H1 (cell line): ENCODE measurements at regions not wholly inside any gene's neighbourhood (a gene's known extent, or its start where the extent isn't known, plus 50 kb on each side); places are given as distances from the start of the nearest gene placed in this dataset.

Experiments used
- CTCF ChIA-PET: fragments of 300-600 bp; sonication (Branson Sonifier 250); formaldehyde crosslinking; loops from one replicate; lab custom pipeline; 2021; ENCODE audit not compliant: partially characterized antibody; lab: Charles Lee
- POLR2A ChIA-PET: fragments of 300-600 bp; sonication (Branson Sonifier 250); formaldehyde crosslinking; loops from one replicate; lab custom pipeline; 2021; ENCODE audit warnings: inconsistent platforms; ENCODE audit not compliant: partially characterized antibody; lab: Charles Lee
- DNase-seq, 2 experiments: peaks; one replicate each; pipeline versions ENCODE4 v3.0.0 to v3.0.0-alpha.2; 2010 to 2022; ENCODE audit warnings: low spot score in 2 of 2, low read depth in 1 of 2, mixed read lengths in 1 of 2
- FAIRE-seq: peaks from 2 replicates; lab custom pipeline; 2011; peaks lifted over from hg19 to GRCh38; lab: Jason Lieb, UNC
- H2AFZ ChIP-seq: 2 replicates; pipeline ENCODE4 v1.8.1; 2012; ENCODE audit warnings: low read length, inconsistent platforms
- H2AK5ac ChIP-seq: 2 replicates; pipeline ENCODE4 v1.6.1; 2013; ENCODE audit warnings: low read depth, low read length
- H2BK120ac ChIP-seq: replicated peaks from 2 replicates; pipeline ENCODE3; 2013; ENCODE audit warnings: low read depth, low read length, inconsistent platforms
- H2BK12ac ChIP-seq: 2 replicates; pipeline ENCODE4 v1.6.1; 2013; ENCODE audit warnings: low read depth, low read length
- H2BK15ac ChIP-seq: 2 replicates; pipeline ENCODE4 v1.6.1; 2013; ENCODE audit warnings: low read length
- H2BK20ac ChIP-seq: 2 replicates; pipeline ENCODE4 v1.6.1; 2013; ENCODE audit warnings: low read length
- H2BK5ac ChIP-seq: 2 replicates; pipeline ENCODE4 v1.6.1; 2013; ENCODE audit warnings: low read depth, low read length
- H3K14ac ChIP-seq: 2 replicates; pipeline ENCODE4 v1.6.1; 2013; ENCODE audit warnings: inconsistent platforms; ENCODE audit not compliant: insufficient read length
- H3K18ac ChIP-seq: 2 replicates; pipeline ENCODE4 v1.6.1; 2013; ENCODE audit warnings: low read length; ENCODE audit errors: extremely low read depth
- H3K23ac ChIP-seq: 2 replicates; pipeline ENCODE4 v1.6.1; 2013; ENCODE audit warnings: inconsistent platforms; ENCODE audit not compliant: insufficient read length
- H3K23me2 ChIP-seq: 2 replicates; pipeline ENCODE4 v1.6.1; 2013; ENCODE audit warnings: low read depth, low read length
- H3K27ac ChIP-seq: 2 replicates; pipeline ENCODE4 v1.6.1; 2011; ENCODE audit warnings: low read depth, low read length, inconsistent platforms
- H3K27me3 ChIP-seq, 4 experiments: replicated peaks in 1 of 4; 1 replicate in 1 of 4; 2 replicates in 3 of 4; pipeline versions ENCODE4 v1.6.1 to v1.8.1; 2011 to 2013; ENCODE audit warnings: low read length in 3 of 4, mild to moderate bottlenecking in 3 of 4, inconsistent platforms in 2 of 4, mixed read lengths in 2 of 4, moderate library complexity in 1 of 4; ENCODE audit not compliant: control insufficient read depth in 3 of 4, insufficient read depth in 3 of 4; ENCODE audit errors: extremely low read depth in 1 of 4
- H3K36me3 ChIP-seq, 4 experiments: 2 replicates each; pipeline versions ENCODE4 v1.6.1 to v1.8.1; 2011 to 2013; ENCODE audit warnings: mild to moderate bottlenecking in 4 of 4, low read length in 3 of 4, moderate library complexity in 2 of 4, control low read depth in 1 of 4, inconsistent platforms in 1 of 4; ENCODE audit not compliant: insufficient read depth in 4 of 4, control insufficient read depth in 2 of 4
- H3K4ac ChIP-seq: replicated peaks from 2 replicates; pipeline ENCODE3; 2013; ENCODE audit warnings: low read length, low read depth, mixed read lengths, inconsistent platforms; ENCODE audit not compliant: insufficient read length
- H3K4me1 ChIP-seq, 4 experiments: replicated peaks in 1 of 4; 1 replicate in 1 of 4; 2 replicates in 3 of 4; pipeline versions ENCODE4 v1.6.1 to v1.8.1; 2011 to 2013; ENCODE audit warnings: low read length in 3 of 4, inconsistent platforms in 2 of 4, mixed read lengths in 1 of 4; ENCODE audit not compliant: insufficient read depth in 4 of 4, control insufficient read depth in 3 of 4
- H3K4me2 ChIP-seq, 2 experiments: 2 replicates each; pipeline versions ENCODE4 v1.6.1 to v1.8.1; 2011 to 2013; ENCODE audit warnings: low read depth in 2 of 2, low read length in 2 of 2, control low read depth in 1 of 2, inconsistent platforms in 1 of 2, mild to moderate bottlenecking in 1 of 2; ENCODE audit not compliant: insufficient read depth in 1 of 2
- H3K4me3 ChIP-seq, 4 experiments: fragments of 200-600, 300-600 bp in 1 of 4; sonication (generic), shearing (Covaris generic), sonication (Bioruptor Twin) in 1 of 4; 2 replicates each; pipeline versions ENCODE4 v1.5.1 to v1.8.1; 2011 to 2016; ENCODE audit warnings: low read length in 4 of 4, low read depth in 3 of 4, control low read depth in 2 of 4, inconsistent platforms in 2 of 4, mild to moderate bottlenecking in 2 of 4, mixed read lengths in 1 of 4, moderate library complexity in 1 of 4; ENCODE audit not compliant: insufficient read depth in 2 of 4; ENCODE audit errors: extremely low read depth in 1 of 4
- H3K56ac ChIP-seq: replicated peaks from 2 replicates; pipeline ENCODE3; 2013; ENCODE audit warnings: low read depth, mild to moderate bottlenecking, mixed read lengths, low read length, inconsistent platforms; ENCODE audit not compliant: insufficient read length
- H3K79me1 ChIP-seq: 2 replicates; pipeline ENCODE4 v1.6.1; 2013; ENCODE audit warnings: low read depth, low read length, control low read depth
- H3K79me2 ChIP-seq, 2 experiments: 2 replicates each; pipeline versions ENCODE4 v1.6.1 to v1.8.1; 2012 to 2013; ENCODE audit warnings: low read length in 2 of 2, mild to moderate bottlenecking in 2 of 2, inconsistent platforms in 1 of 2; ENCODE audit not compliant: insufficient read depth in 2 of 2, control insufficient read depth in 1 of 2
- H3K9ac ChIP-seq, 4 experiments: replicated peaks in 1 of 4; 1 replicate in 1 of 4; 2 replicates in 3 of 4; pipeline versions ENCODE4 v1.6.1 to v1.8.1; 2011 to 2013; ENCODE audit warnings: low read depth in 3 of 4, low read length in 3 of 4, control low read depth in 2 of 4, mild to moderate bottlenecking in 2 of 4, moderate library complexity in 2 of 4, inconsistent platforms in 1 of 4; ENCODE audit errors: extremely low read depth in 1 of 4
- H3K9me3 ChIP-seq, 2 experiments: 2 replicates each; pipeline versions ENCODE4 v1.6.1 to v1.8.1; 2012 to 2013; ENCODE audit warnings: mild to moderate bottlenecking in 2 of 2, moderate library complexity in 2 of 2, control low read depth in 1 of 2, inconsistent platforms in 1 of 2, low read depth in 1 of 2, low read length in 1 of 2, mixed read lengths in 1 of 2; ENCODE audit not compliant: insufficient read depth in 2 of 2
- H4K20me1 ChIP-seq, 2 experiments: replicated peaks in 1 of 2; 2 replicates each; pipeline versions ENCODE3 to v1.8.1; 2011 to 2013; ENCODE audit warnings: inconsistent platforms in 2 of 2, low read length in 2 of 2, mild to moderate bottlenecking in 1 of 2; ENCODE audit not compliant: insufficient read depth in 2 of 2, control insufficient read depth in 1 of 2
- H4K5ac ChIP-seq: 2 replicates; pipeline ENCODE4 v1.6.1; 2013; ENCODE audit warnings: low read length, low read depth, mixed read lengths, inconsistent platforms; ENCODE audit not compliant: insufficient read length
- H4K8ac ChIP-seq: 2 replicates; pipeline ENCODE4 v1.8.0; 2013; ENCODE audit warnings: mild to moderate bottlenecking, moderate library complexity, low read length, inconsistent platforms; ENCODE audit not compliant: insufficient read depth; ENCODE audit errors: extremely low read depth
- H4K91ac ChIP-seq: replicated peaks from 2 replicates; pipeline ENCODE3; 2013; ENCODE audit warnings: low read length, mixed read lengths, inconsistent platforms; ENCODE audit not compliant: insufficient read length
- BACH1 ChIP-seq: IDR thresholded peaks from 2 replicates; pipeline ENCODE4 v1.6.1; 2012; ENCODE audit warnings: low read length, improper control_type of control experiment
- BCL11A ChIP-seq, 2 experiments: IDR thresholded peaks; one replicate each; pipeline ENCODE4 v1.6.1; 2011; ENCODE audit warnings: low read depth in 2 of 2, low read length in 2 of 2, mild to moderate bottlenecking in 2 of 2
- CEBPB ChIP-seq: IDR thresholded peaks from 2 replicates; pipeline ENCODE4 v1.6.1; 2012; ENCODE audit warnings: low read depth, low read length
- KDM5A ChIP-seq: fragments of 200-600 bp; IDR thresholded peaks from 2 replicates; pipeline ENCODE4 v1.7.1; 2012; ENCODE audit warnings: mild to moderate bottlenecking, low read length, inconsistent platforms, mixed read lengths
- SIN3A ChIP-seq, 2 experiments: IDR thresholded peaks in 1 of 2; conservative IDR thresholded peaks in 1 of 2; 2 replicates each; pipeline ENCODE4 v1.6.1; 2011 to 2012; ENCODE audit warnings: low read length in 2 of 2, improper control_type of control experiment in 1 of 2, low read depth in 1 of 2, mild to moderate bottlenecking in 1 of 2
- SP2 ChIP-seq: IDR thresholded peaks from 2 replicates; pipeline ENCODE4 v1.6.1; 2012; ENCODE audit warnings: mild to moderate bottlenecking, low read length, inconsistent platforms
- SRF ChIP-seq: IDR thresholded peaks from 2 replicates; pipeline ENCODE4 v1.6.1; 2011; ENCODE audit warnings: mild to moderate bottlenecking, low read depth, low read length, moderate library complexity
- SUZ12 ChIP-seq: fragments of 200-600 bp; sonication (generic); IDR thresholded peaks from 2 replicates; pipeline ENCODE4 v1.6.1; 2012; ENCODE audit warnings: mild to moderate bottlenecking, inconsistent platforms, low read length, moderate library complexity, mixed read lengths
- TBP ChIP-seq: IDR thresholded peaks from 2 replicates; pipeline ENCODE4 v1.6.1; 2011; ENCODE audit warnings: low read depth, low read length, improper control_type of control experiment
- TCF12 ChIP-seq: IDR thresholded peaks from 2 replicates; pipeline ENCODE4 v1.6.1; 2011; ENCODE audit warnings: low read depth, mild to moderate bottlenecking, low read length
- ZNF274 ChIP-seq: IDR thresholded peaks from 2 replicates; pipeline ENCODE4 v1.7.0; 2012; ENCODE audit warnings: low read length, borderline replicate concordance; ENCODE audit errors: extremely low read depth
- WGBS, 2 experiments: shearing (Covaris generic) in 1 of 2; methylation state at CpG; one replicate each; pipeline versions ENCODE4 v1.1.6 to v1.1.7; 2013 to 2015; ENCODE audit warnings: low lambda C conversion rate in 2 of 2, mixed read lengths in 2 of 2, inconsistent platforms in 1 of 2, low coverage in 1 of 2, missing lambda C conversion rate in 1 of 2; ENCODE audit not compliant: insufficient replicate concordance in 2 of 2, insufficient coverage in 1 of 2, insufficient read length in 1 of 2; ENCODE audit errors: extremely low coverage in 1 of 2, missing lambda C conversion rate in 1 of 2; 5-methylcytosine and 5-hydroxymethylcytosine counted together

DNA sequence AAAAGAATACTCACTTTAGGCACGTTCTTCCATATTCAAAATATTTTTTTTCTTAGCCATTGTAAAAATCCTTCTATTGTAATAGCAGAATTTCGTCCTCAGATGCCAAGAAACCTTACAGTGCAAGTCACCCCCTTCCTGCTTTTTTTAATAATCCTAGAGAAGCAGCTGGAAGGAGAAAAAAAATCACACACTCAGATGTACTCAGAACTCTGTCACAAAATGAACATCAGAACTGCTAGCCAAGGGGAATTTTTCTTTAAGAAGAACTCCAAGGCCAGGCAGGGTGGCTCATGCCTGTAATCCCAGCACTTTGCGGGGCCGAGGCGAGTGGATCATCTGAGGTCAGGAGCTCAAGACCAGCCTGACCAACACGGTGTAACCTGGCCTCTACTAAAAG is 127.3 kb upstream of the SPATS2L start:
- no peak overlapping the region for H2BK120ac ChIP-seq
- no peak overlapping the region for H3K4ac ChIP-seq
- H3K27ac ChIP-seq = no peak overlapping the region
- H3K9me3 ChIP-seq = peaks cover 3 to 8% of the 10 kb centered on the region in 2 experiments; a peak in 3 of 4 replicates
- H3K36me3 ChIP-seq = no peaks in the 10 kb centered on the region
- H2BK15ac ChIP-seq = no peak overlapping the region
- H3K79me1 ChIP-seq = no peaks in the 10 kb centered on the region
- H3K9ac ChIP-seq = no peak overlapping the region
- H3K79me2 ChIP-seq = no peaks in the 10 kb centered on the region
- no peak overlapping the region for H4K8ac ChIP-seq
- no peak overlapping the region for H4K5ac ChIP-seq
- H4K91ac ChIP-seq = no peak overlapping the region
- no peak overlapping the region for H3K18ac ChIP-seq
- H3K4me1 ChIP-seq = 0 out of 7 replicates have a peak, but pooled peaks cover 0 to 2% (median 0%) of the 10 kb centered on the region in 4 experiments
- H3K27me3 ChIP-seq = no peaks in the 10 kb centered on the region; a peak in 1 of 7 replicates
- POLR2A ChIA-PET = no interaction called here
- H4K20me1 ChIP-seq = no peaks in the 10 kb centered on the region
- WGBS, 2 experiments = 80% methylated on average over 6 of the region's 6 CpGs; no CpG with 5 or more reads in 1 of the 2 experiments
- no peaks in the 10 kb centered on the region for H3K23me2 ChIP-seq
- H2AK5ac ChIP-seq = no peak overlapping the region
- CTCF ChIA-PET = no interaction called here
- H3K14ac ChIP-seq = no peak overlapping the region
- H3K4me3 ChIP-seq = no peak overlapping the region
- no peak overlapping the region for H2AFZ ChIP-seq
- no peak overlapping the region for H2BK20ac ChIP-seq
- H2BK12ac ChIP-seq = no peak overlapping the region
- DNase-seq (no peak), FAIRE-seq (no peak)
- no peak overlapping the region for H3K4me2 ChIP-seq
- no peak overlapping the region for H2BK5ac ChIP-seq
- H3K23ac ChIP-seq = no peak overlapping the region
- no peak overlapping the region for H3K56ac ChIP-seq
- TF ChIP-seq SIN3A (conservative IDR thresholded peaks at IDR 0.05 in 1 of 2, IDR thresholded peaks at IDR 0.05 in 1 of 2; ENCODE audit: low read depth in 1 of 2, low read length in 2 of 2) = no peak
- no peak for TF ChIP-seq BACH1
- TF ChIP-seq BCL11A (IDR thresholded peaks at IDR 0.05; ENCODE audit: low read depth in 2 of 2, low read length in 2 of 2) = no peak
- TF ChIP-seq CEBPB = no peak
- no peak for TF ChIP-seq SRF
- TF ChIP-seq TCF12 = no peak
- TF ChIP-seq TBP = no peak
- no peak for TF ChIP-seq SP2
- TF ChIP-seq SUZ12 = no peak
- no peak for TF ChIP-seq ZNF274
- no peak for TF ChIP-seq KDM5A
